Colonic mucosa (tissue), 4 donors: ENCODE measurements at regions not wholly inside any gene's neighbourhood (a gene's known extent, or its start where the extent isn't known, plus 50 kb on each side); places are given as distances from the start of the nearest gene placed in this dataset.

ENCODE experiments used
- DNase-seq: peaks from one replicate; pipeline ENCODE4 v3.0.0-alpha.2; 2020
- H3K27ac ChIP-seq: fragments of 200-600 bp; one replicate; pipeline ENCODE4 v1.8.0; 2021
- H3K27me3 ChIP-seq: fragments of 200-600 bp; one replicate; pipeline ENCODE4 v1.8.0; 2021
- H3K36me3 ChIP-seq: fragments of 200-600 bp; one replicate; pipeline ENCODE4 v1.8.0; 2021
- H3K4me1 ChIP-seq: fragments of 200-600 bp; one replicate; pipeline ENCODE4 v1.8.0; 2021; ENCODE audit warnings: mild to moderate bottlenecking
- H3K4me3 ChIP-seq: fragments of 200-600 bp; one replicate; pipeline ENCODE4 v1.8.0; 2021
- H3K9ac ChIP-seq, 2 donors: one replicate each; pipeline ENCODE4 v1.7.0; 2013; ENCODE audit warnings: control low read depth in 2 of 2, low read depth in 2 of 2, low read length in 2 of 2
- H3K9me3 ChIP-seq: fragments of 200-600 bp; one replicate; pipeline ENCODE4 v1.8.0; 2021
- intact Hi-C: fragments of 100-400 bp; cut with DNase I; formaldehyde crosslinking; loops from one replicate; pipeline ENCODE4 v1.14.1; 2022
- TF ChIP-seq, protein P1 (sequence below): fragments of 200-600 bp; IDR thresholded peaks from one replicate; pipeline ENCODE4 v1.8.0; 2022; ENCODE audit warnings: antibody characterized with exemption, mild to moderate bottlenecking
- donor health status: healthy.
- donor health status: DM: no; HTN: no; CAD: no.
- donor health status: DM: no; HTN: no; CAD: no.

DNA sequence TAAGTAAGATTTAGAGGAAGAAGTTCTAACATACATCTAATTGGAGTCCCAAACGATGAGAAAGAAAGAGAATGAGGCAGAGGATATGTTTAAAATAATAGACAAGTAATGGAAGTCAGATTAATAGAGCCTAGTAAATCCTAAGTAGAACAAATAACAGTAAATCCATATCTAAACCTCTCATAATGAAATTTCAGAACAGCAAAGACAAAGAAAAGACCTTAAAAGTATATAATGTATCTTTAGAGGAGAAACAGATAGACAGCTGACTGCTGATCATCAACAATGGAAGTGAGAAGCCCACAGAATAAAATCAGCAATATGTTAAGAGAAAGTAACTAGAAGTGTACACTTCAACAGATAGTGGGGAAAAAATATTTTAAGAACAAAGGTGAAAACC is 536.2 kb upstream of the ZFHX3 start:
- H3K36me3 ChIP-seq = no peaks in the 10 kb centered on the region
- H3K4me3 ChIP-seq = no peak overlapping the region
- TF ChIP-seq, protein P1, sequence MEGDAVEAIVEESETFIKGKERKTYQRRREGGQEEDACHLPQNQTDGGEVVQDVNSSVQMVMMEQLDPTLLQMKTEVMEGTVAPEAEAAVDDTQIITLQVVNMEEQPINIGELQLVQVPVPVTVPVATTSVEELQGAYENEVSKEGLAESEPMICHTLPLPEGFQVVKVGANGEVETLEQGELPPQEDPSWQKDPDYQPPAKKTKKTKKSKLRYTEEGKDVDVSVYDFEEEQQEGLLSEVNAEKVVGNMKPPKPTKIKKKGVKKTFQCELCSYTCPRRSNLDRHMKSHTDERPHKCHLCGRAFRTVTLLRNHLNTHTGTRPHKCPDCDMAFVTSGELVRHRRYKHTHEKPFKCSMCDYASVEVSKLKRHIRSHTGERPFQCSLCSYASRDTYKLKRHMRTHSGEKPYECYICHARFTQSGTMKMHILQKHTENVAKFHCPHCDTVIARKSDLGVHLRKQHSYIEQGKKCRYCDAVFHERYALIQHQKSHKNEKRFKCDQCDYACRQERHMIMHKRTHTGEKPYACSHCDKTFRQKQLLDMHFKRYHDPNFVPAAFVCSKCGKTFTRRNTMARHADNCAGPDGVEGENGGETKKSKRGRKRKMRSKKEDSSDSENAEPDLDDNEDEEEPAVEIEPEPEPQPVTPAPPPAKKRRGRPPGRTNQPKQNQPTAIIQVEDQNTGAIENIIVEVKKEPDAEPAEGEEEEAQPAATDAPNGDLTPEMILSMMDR = no peak
- no peak for DNase-seq
- no peak overlapping the region for H3K27ac ChIP-seq
- H3K27me3 ChIP-seq = no peaks in the 10 kb centered on the region
- intact Hi-C loops = no loop called here
- H3K9ac ChIP-seq = no peak overlapping the region
- no peaks in the 10 kb centered on the region for H3K9me3 ChIP-seq
- H3K4me1 ChIP-seq = no peaks in the 10 kb centered on the region

DNA sequence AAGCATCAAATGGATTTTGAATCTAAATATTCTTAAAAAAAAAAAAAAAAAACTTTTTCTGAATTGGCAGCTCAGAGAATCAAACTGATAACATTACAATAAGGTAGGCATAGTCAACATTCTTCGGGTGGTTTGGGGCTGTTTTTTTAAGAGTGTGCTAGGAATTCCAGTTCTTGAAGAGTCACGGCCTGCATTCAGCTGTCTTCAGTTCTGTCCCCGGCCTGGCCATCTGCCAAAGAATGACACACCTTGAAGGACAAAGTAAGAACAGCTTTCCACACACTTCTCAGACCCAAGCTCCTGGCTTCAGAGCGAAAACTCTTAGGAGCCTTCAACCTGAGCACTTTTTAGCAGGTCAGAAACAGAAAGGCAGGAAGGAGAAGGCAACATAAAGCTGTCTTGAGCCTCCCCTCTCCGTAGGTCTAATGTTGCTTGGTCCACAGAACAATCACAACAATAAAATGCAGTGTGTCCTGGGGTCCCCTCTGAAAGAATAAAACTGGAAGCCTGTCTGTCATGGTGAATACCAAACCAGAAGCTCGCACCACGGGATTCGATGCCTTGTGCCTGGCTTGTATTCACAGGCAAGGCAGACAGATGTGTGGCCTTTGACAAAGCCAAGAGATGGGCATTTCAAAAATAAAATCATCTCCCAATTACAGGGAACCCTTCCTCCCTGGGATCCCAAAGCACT is 524.4 kb upstream of the ZFHX3 start:
- Histone ChIP-seq H3K36me3 (no peaks in the 10 kb centered on the region), H3K4me1 (no peaks in the 10 kb centered on the region), H3K9me3 (no peaks in the 10 kb centered on the region), H3K9ac (no peak overlapping the region), H3K27me3 (no peaks in the 10 kb centered on the region), H3K4me3 (no peak overlapping the region), H3K27ac (no peak overlapping the region)
- intact Hi-C loops = no loop called here
- TF ChIP-seq, protein P1 = no peak
- peak; percentile 35 for DNase-seq

DNA sequence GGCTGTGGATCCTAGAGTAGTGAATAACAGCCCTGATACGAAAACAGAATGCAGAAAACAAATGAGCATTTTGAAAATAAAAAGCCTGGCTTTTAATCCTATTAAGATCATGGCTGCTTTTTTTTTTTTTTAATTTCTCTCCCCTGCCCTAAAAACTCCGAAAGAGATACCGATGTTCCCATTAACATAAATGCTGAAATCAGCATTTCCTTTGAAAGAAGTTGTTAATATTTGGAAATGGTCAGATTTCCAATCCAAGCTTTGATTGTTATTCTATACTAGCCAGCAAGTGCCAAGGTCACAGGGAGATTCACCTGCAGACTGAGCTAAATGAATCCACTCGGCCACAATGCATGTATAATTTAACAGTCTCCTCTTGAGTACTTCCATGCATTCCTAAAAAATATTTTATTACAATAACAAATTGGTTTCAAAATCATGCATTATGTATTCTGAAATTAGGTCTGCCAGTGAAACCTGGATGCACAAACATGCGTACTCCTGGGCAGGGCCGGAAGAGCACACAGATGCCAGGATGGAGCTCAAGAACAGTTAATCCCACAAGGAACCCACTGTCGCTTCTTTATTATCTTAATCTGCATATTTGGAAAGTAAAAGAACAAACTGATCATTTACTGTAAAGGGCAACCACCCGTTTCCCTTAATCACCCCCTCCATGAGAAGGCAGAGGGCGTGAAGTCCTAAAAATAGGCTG is 521.5 kb upstream of the ZFHX3 start:
- no peak overlapping the region for H3K27ac ChIP-seq
- no peaks in the 10 kb centered on the region for H3K27me3 ChIP-seq
- H3K4me1 ChIP-seq = no peaks in the 10 kb centered on the region
- H3K9me3 ChIP-seq = no peaks in the 10 kb centered on the region
- intact Hi-C loops = no loop called here
- no peak overlapping the region for H3K4me3 ChIP-seq
- H3K36me3 ChIP-seq = no peaks in the 10 kb centered on the region
- TF ChIP-seq, protein P1 = no peak
- no peak overlapping the region for H3K9ac ChIP-seq
- DNase-seq = no peak

DNA sequence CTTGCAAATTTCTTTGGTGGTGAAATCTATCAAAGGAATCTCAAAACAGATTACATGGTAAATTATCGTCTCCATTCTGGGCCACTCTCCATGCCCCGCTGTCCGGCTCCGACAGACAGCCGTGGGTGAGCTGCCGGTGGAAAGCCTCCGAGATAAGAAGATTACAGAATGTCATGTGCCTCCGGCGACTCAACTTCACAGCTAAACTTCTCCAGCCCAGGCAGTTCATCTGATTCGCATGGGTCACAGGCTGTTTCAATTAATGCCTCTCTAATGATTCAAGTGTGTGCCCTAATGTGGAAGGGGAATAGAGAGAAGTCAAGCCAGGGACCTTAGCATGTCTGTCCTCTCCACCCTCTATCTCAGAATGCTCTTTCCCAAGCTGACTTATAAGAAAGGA is 520.8 kb upstream of the ZFHX3 start:
- H3K9me3 ChIP-seq = no peaks in the 10 kb centered on the region
- no peaks in the 10 kb centered on the region for H3K4me1 ChIP-seq
- TF ChIP-seq, protein P1 = no peak
- no peak overlapping the region for H3K27ac ChIP-seq
- no peak overlapping the region for H3K4me3 ChIP-seq
- no peaks in the 10 kb centered on the region for H3K36me3 ChIP-seq
- intact Hi-C loops = no loop called here
- no peaks in the 10 kb centered on the region for H3K27me3 ChIP-seq
- no peak overlapping the region for H3K9ac ChIP-seq
- no peak for DNase-seq

DNA sequence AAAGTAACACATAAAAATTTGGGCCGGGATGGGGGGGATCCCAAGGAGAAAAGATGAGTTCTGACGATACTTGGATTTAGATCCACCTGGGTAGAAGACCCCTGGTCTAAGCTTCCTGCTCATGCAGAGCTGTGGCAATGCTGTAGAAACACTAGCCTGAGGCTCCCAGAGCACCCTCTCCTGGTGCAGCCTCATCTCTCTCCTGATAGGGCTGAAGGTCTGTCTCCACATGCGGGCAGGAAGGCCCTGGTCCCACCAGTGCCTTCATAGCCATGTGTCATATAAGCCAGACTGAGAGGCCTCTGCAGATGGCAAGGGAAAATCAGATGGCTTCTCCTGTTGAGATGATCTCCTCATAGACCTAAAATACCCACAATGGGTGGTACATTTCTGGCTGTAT is 518.0 kb upstream of the ZFHX3 start:
- Histone ChIP-seq H3K4me3 (no peak overlapping the region), H3K9ac (no peak overlapping the region), H3K27me3 (no peaks in the 10 kb centered on the region), H3K36me3 (no peaks in the 10 kb centered on the region), H3K27ac (no peak overlapping the region), H3K9me3 (no peaks in the 10 kb centered on the region), H3K4me1 (no peaks in the 10 kb centered on the region)
- DNase-seq = no peak
- TF ChIP-seq, protein P1 = no peak
- intact Hi-C loops = no loop called here
